ENCODE measurements at regions not wholly inside any gene's neighbourhood (a gene's known extent, or its start where the extent isn't known, plus 50 kb on each side); places are given as distances from the start of the nearest gene placed in this dataset.

DNA sequence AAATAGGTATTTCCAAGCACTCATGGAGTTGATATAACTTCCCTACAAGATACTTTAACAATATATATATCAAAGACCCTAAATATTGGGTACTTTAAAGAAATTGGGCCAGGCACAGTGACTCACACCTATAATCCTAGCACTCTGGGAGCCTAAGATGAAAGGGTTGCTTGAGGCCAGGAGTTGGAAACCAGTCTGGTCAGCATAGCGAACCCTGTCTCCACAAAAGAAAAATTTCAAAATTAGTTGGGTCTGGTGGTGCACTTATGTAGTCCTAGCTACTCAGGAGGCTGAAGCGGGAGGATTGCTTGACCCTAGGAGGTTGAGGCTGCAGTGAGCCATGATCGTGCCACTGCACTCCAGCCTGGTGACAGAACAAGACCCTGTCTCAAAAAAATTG is 393.9 kb upstream of the DEPDC1 start:
- Histone ChIP-seq H3K27ac (no peak overlapping the region), H3K79me2 (ENCODE audit: insufficient read depth, low read depth) (no peaks in the 10 kb centered on the region), H3K4me3 (IDR thresholded peaks at IDR 0.05; ENCODE audit: insufficient read depth, low read depth, low read length) (no peak overlapping the region), H3K9ac (no peak overlapping the region), H3K36me3 (ENCODE audit: insufficient read depth) (no peaks in the 10 kb centered on the region), H3K4me1 (ENCODE audit: low read depth, poor library complexity, severe bottlenecking) (no peaks in the 10 kb centered on the region), H3K4me2 (no peak overlapping the region), H2AFZ (ENCODE audit: low read depth) (no peak overlapping the region), H4K20me1 (ENCODE audit: insufficient read depth) (no peaks in the 10 kb centered on the region), H3K27me3 (ENCODE audit: insufficient read depth, low read depth) (no peaks in the 10 kb centered on the region)
- TF ChIP-seq, protein P1, sequence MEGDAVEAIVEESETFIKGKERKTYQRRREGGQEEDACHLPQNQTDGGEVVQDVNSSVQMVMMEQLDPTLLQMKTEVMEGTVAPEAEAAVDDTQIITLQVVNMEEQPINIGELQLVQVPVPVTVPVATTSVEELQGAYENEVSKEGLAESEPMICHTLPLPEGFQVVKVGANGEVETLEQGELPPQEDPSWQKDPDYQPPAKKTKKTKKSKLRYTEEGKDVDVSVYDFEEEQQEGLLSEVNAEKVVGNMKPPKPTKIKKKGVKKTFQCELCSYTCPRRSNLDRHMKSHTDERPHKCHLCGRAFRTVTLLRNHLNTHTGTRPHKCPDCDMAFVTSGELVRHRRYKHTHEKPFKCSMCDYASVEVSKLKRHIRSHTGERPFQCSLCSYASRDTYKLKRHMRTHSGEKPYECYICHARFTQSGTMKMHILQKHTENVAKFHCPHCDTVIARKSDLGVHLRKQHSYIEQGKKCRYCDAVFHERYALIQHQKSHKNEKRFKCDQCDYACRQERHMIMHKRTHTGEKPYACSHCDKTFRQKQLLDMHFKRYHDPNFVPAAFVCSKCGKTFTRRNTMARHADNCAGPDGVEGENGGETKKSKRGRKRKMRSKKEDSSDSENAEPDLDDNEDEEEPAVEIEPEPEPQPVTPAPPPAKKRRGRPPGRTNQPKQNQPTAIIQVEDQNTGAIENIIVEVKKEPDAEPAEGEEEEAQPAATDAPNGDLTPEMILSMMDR (conservative IDR thresholded peaks at IDR 0.05; ENCODE audit: low read depth, low read length): no peak

DNA sequence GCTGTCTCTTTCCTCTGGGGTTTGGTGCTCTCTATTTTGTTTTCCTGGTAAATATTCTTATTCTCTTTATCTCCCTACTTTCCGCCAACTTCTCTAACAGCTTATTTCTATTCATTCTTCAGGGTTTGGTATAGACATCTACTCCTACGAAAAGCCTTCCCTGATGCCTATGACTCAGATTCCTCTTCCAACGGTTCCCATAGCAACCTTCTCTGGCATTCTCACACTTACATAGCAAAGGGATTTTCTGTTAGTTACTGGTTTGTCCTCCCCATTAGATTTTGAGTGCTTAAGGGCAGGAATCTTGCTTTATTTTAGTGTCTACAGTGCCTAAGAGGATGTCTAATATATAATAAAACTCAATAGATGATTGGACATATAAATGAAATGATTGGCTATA is 407.6 kb upstream of the DEPDC1 start:
- H3K36me3 ChIP-seq (ENCODE audit: insufficient read depth): no peaks in the 10 kb centered on the region
- no peaks in the 10 kb centered on the region for H3K79me2 ChIP-seq (ENCODE audit: insufficient read depth, low read depth)
- no peaks in the 10 kb centered on the region for H3K4me1 ChIP-seq (ENCODE audit: low read depth, poor library complexity, severe bottlenecking)
- H4K20me1 ChIP-seq (ENCODE audit: insufficient read depth): no peaks in the 10 kb centered on the region
- H3K4me3 ChIP-seq (IDR thresholded peaks at IDR 0.05; ENCODE audit: insufficient read depth, low read depth, low read length): no peak overlapping the region
- H3K9ac ChIP-seq: no peak overlapping the region
- H3K27ac ChIP-seq: no peak overlapping the region
- H3K4me2 ChIP-seq: no peak overlapping the region
- TF ChIP-seq, protein P1 (conservative IDR thresholded peaks at IDR 0.05; ENCODE audit: low read depth, low read length): no peak
- H3K27me3 ChIP-seq (ENCODE audit: insufficient read depth, low read depth): no peaks in the 10 kb centered on the region
- no peak overlapping the region for H2AFZ ChIP-seq (ENCODE audit: low read depth)

DNA sequence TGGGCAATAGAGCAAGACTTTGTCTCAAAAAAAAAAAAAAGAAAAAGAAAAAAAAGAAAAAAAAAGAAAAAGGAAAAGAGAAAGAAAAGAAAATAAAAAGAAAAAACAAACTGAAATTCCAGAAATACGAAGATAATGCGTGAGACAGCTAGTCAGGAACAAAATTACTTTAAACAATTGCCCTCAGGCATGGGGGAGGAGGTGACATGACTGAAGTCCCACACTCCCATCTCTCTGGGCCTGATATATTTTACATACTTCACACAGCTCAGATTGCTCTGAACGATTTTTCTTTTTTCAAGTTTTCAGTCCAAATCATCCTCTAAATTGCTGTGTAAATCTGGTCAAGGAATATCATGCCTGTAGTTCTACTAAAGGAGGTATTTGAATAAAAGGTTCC is 409.5 kb upstream of the DEPDC1 start:
- H3K4me2 ChIP-seq: no peak overlapping the region
- no peak overlapping the region for H3K9ac ChIP-seq
- no peak overlapping the region for H2AFZ ChIP-seq (ENCODE audit: low read depth)
- no peaks in the 10 kb centered on the region for H3K27me3 ChIP-seq (ENCODE audit: insufficient read depth, low read depth)
- no peaks in the 10 kb centered on the region for H3K36me3 ChIP-seq (ENCODE audit: insufficient read depth)
- TF ChIP-seq, protein P1 (conservative IDR thresholded peaks at IDR 0.05; ENCODE audit: low read depth, low read length): no peak
- no peaks in the 10 kb centered on the region for H3K79me2 ChIP-seq (ENCODE audit: insufficient read depth, low read depth)
- H3K4me3 ChIP-seq (IDR thresholded peaks at IDR 0.05; ENCODE audit: insufficient read depth, low read depth, low read length): no peak overlapping the region
- H4K20me1 ChIP-seq (ENCODE audit: insufficient read depth): no peaks in the 10 kb centered on the region
- H3K27ac ChIP-seq: no peak overlapping the region
- H3K4me1 ChIP-seq (ENCODE audit: low read depth, poor library complexity, severe bottlenecking): no peaks in the 10 kb centered on the region

DNA sequence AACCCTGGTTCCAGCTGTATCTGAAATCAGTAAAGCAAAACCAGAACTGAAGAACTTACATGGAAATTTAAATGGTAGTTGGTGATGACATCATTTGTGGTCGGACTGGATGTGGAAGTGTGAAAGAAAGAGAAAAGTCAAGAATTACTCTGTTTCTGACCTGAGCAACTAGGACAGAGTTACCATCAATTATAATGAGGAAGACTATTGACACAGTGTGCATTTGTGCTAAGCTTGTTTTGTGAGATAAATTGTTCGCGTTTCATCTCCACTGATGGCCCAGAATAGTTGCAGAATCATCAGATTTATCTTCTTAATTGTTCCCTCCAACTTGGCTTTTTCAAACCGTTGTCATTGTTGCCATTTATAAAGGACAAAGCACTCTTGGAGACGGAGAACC is 410.6 kb upstream of the DEPDC1 start:
- Histone ChIP-seq H3K79me2 (ENCODE audit: insufficient read depth, low read depth) (no peaks in the 10 kb centered on the region), H3K36me3 (ENCODE audit: insufficient read depth) (no peaks in the 10 kb centered on the region), H4K20me1 (ENCODE audit: insufficient read depth) (no peaks in the 10 kb centered on the region), H3K4me1 (ENCODE audit: low read depth, poor library complexity, severe bottlenecking) (no peaks in the 10 kb centered on the region), H3K4me3 (IDR thresholded peaks at IDR 0.05; ENCODE audit: insufficient read depth, low read depth, low read length) (no peak overlapping the region), H2AFZ (ENCODE audit: low read depth) (no peak overlapping the region), H3K27me3 (ENCODE audit: insufficient read depth, low read depth) (no peaks in the 10 kb centered on the region), H3K4me2 (no peak overlapping the region), H3K27ac (no peak overlapping the region), H3K9ac (no peak overlapping the region)
- TF ChIP-seq, protein P1 (conservative IDR thresholded peaks at IDR 0.05; ENCODE audit: low read depth, low read length): no peak

DNA sequence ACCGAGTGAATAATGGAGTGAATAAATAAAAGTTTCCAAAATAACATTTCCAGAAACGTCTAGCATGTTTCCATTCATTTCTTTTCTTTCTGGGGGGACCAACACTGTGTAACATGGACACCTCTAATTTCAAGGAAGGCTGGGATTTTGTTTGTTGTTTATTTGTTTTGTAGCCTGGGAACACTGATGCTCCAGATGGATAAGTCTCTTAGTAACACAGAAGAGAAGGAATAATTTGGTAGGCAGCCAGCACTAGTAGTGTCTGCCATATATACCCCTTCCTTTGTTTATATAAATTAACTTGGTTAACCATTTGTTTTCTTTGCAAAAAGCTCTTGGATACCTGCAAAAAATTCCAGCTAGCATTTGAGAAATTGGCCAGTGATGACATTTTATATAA is 411.4 kb upstream of the DEPDC1 start:
- Histone ChIP-seq H3K36me3 (ENCODE audit: insufficient read depth) (no peaks in the 10 kb centered on the region), H3K4me2 (no peak overlapping the region), H2AFZ (ENCODE audit: low read depth) (no peak overlapping the region), H4K20me1 (ENCODE audit: insufficient read depth) (no peaks in the 10 kb centered on the region), H3K79me2 (ENCODE audit: insufficient read depth, low read depth) (no peaks in the 10 kb centered on the region), H3K4me1 (ENCODE audit: low read depth, poor library complexity, severe bottlenecking) (no peaks in the 10 kb centered on the region), H3K4me3 (IDR thresholded peaks at IDR 0.05; ENCODE audit: insufficient read depth, low read depth, low read length) (no peak overlapping the region), H3K9ac (no peak overlapping the region), H3K27me3 (ENCODE audit: insufficient read depth, low read depth) (no peaks in the 10 kb centered on the region), H3K27ac (no peak overlapping the region)
- TF ChIP-seq, protein P1 (conservative IDR thresholded peaks at IDR 0.05; ENCODE audit: low read depth, low read length): no peak
